ENCODE measurements at regions not wholly inside any gene's neighbourhood (a gene's known extent, or its start where the extent isn't known, plus 50 kb on each side); places are given as distances from the start of the nearest gene placed in this dataset.

DNA sequence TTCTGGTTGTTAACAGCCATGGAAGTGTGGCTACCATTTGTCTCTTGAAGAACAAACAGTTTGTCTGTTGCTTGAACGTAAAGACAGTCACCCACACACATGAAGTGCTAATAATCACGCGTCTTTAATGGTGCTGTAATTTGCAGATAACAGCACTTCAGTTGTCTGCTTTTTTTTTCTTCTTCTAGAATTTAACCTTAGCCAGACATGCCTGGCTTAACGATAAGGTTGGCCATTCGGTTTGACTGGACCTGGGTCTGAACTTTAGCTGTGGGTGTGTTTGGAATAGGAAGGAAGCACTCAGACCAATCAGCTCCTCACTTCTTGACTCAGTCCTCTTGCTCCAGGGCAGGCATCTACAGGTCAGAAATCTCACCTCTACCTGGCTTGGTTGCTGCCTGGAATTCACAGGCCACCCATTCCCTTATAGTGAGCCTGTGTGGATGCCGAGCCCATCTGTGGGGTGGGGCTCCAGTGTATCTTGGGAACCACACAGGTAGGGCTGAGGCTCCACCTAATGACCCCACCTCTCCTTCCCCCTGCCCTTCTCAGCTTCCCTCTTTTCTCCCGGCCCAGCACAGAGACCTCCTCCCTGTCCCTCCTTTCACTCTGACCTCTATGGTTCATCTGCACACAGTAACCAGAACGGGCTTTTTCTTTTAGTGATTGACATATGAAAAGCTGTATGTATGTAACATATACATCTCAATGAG is 246.4 kb upstream of the PWP1 start:
- TF ChIP-seq SIN3A (IDR thresholded peaks at IDR 0.05; ENCODE audit: borderline replicate concordance, insufficient read depth, low read length) (no peak), POLR2AphosphoS5 (IDR thresholded peaks at IDR 0.05; ENCODE audit: low read depth, low read length) (no peak), TAF1 (IDR thresholded peaks at IDR 0.05; ENCODE audit: borderline replicate concordance, insufficient read depth, low read length) (no peak), FOXP2 (optimal IDR thresholded peaks at IDR 0.05; ENCODE audit: borderline replicate concordance, extremely low read depth, extremely low read length, insufficient read depth) (no peak)
- TF ChIP-seq, protein P1, sequence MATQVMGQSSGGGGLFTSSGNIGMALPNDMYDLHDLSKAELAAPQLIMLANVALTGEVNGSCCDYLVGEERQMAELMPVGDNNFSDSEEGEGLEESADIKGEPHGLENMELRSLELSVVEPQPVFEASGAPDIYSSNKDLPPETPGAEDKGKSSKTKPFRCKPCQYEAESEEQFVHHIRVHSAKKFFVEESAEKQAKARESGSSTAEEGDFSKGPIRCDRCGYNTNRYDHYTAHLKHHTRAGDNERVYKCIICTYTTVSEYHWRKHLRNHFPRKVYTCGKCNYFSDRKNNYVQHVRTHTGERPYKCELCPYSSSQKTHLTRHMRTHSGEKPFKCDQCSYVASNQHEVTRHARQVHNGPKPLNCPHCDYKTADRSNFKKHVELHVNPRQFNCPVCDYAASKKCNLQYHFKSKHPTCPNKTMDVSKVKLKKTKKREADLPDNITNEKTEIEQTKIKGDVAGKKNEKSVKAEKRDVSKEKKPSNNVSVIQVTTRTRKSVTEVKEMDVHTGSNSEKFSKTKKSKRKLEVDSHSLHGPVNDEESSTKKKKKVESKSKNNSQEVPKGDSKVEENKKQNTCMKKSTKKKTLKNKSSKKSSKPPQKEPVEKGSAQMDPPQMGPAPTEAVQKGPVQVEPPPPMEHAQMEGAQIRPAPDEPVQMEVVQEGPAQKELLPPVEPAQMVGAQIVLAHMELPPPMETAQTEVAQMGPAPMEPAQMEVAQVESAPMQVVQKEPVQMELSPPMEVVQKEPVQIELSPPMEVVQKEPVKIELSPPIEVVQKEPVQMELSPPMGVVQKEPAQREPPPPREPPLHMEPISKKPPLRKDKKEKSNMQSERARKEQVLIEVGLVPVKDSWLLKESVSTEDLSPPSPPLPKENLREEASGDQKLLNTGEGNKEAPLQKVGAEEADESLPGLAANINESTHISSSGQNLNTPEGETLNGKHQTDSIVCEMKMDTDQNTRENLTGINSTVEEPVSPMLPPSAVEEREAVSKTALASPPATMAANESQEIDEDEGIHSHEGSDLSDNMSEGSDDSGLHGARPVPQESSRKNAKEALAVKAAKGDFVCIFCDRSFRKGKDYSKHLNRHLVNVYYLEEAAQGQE (IDR thresholded peaks at IDR 0.05; ENCODE audit: insufficient read depth in 1 of 2, low read depth in 2 of 2, low read length in 2 of 2), result no peak
